A172 (cell line): ENCODE measurements at regions not wholly inside any gene's neighbourhood (a gene's known extent, or its start where the extent isn't known, plus 50 kb on each side); places are given as distances from the start of the nearest gene placed in this dataset.
"Not testable (repeated sequence)": the region's sequence is repeated elsewhere in the genome, so short reads cannot be mapped to it uniquely, and the experiment has no call there.

ENCODE experiments used
- DNase-seq: peaks from one replicate; pipeline ENCODE4 v3.0.0-alpha.2; 2015; ENCODE audit warnings: low spot score

- no peak for DNase-seq
Observed at GRCh38 chr5:23451156-23451555, 56.3 kb upstream of the PRDM9 start.

- no peak for DNase-seq
Observed at GRCh38 chr5:23450187-23450586, 57.2 kb upstream of the PRDM9 start.

GRCh38 chr5:23448627-23449026 lies 58.8 kb upstream of the PRDM9 start:
- DNase-seq = no peak

GRCh38 chr5:23446424-23446823 lies 61.0 kb upstream of the PRDM9 start:
- peak; percentile 44 for DNase-seq

GRCh38 chr5:23445573-23445972 lies 61.8 kb upstream of the PRDM9 start:
- DNase-seq = no peak

- no peak for DNase-seq
Observed at GRCh38 chr5:23440703-23441102, 66.7 kb upstream of the PRDM9 start.

- no peak for DNase-seq
Observed at GRCh38 chr5:23437011-23437410, 70.4 kb upstream of the PRDM9 start.

- no peak for DNase-seq
Observed at GRCh38 chr5:23433534-23434315, 73.7 kb upstream of the PRDM9 start.

- no peak for DNase-seq
Observed at GRCh38 chr5:23428705-23429104, 78.7 kb upstream of the PRDM9 start.

- not testable (repeated sequence) for DNase-seq
Observed at GRCh38 chr5:23420214-23420613, 87.2 kb upstream of the PRDM9 start.

GRCh38 chr5:23419115-23419514 lies 88.3 kb upstream of the PRDM9 start:
- DNase-seq = peak; percentile 10

- DNase-seq = no peak
Observed at GRCh38 chr5:23412515-23412914, 94.9 kb upstream of the PRDM9 start.

GRCh38 chr5:23411994-23412393 lies 95.4 kb upstream of the PRDM9 start:
- no peak for DNase-seq

GRCh38 chr5:23411200-23411599 lies 96.2 kb upstream of the PRDM9 start:
- DNase-seq = no peak

GRCh38 chr5:23410775-23411174 lies 96.6 kb upstream of the PRDM9 start:
- DNase-seq = not testable (repeated sequence)

- no peak for DNase-seq
Observed at GRCh38 chr5:23405316-23406068, 101.9 kb upstream of the PRDM9 start.

- no peak for DNase-seq
Observed at GRCh38 chr5:23402585-23402984, 104.8 kb upstream of the PRDM9 start.

- no peak for DNase-seq
Observed at GRCh38 chr5:23400951-23401350, 106.5 kb upstream of the PRDM9 start.

GRCh38 chr5:23396346-23396745 lies 111.1 kb upstream of the PRDM9 start:
- DNase-seq = no peak

- no peak for DNase-seq
Observed at GRCh38 chr5:23389291-23390101, 117.9 kb upstream of the PRDM9 start.

GRCh38 chr5:23385036-23385435 lies 122.4 kb upstream of the PRDM9 start:
- no peak for DNase-seq

GRCh38 chr5:23372177-23372576 lies 135.2 kb upstream of the PRDM9 start:
- no peak for DNase-seq
